ENCODE measurements at regions not wholly inside any gene's neighbourhood (a gene's known extent, or its start where the extent isn't known, plus 50 kb on each side); places are given as distances from the start of the nearest gene placed in this dataset.

- Histone ChIP-seq H3K4me3 (no peak overlapping the region), H3K36me3 (no peaks in the 10 kb centered on the region), H3K4me1 (no peaks in the 10 kb centered on the region), H3K9me3 (peaks cover 0 to 9% (median 0%) of the 10 kb centered on the region in 11 donors), H3K27ac (no peak overlapping the region), H3K27me3 (peaks cover 0 to under 1% (median 0%) of the 10 kb centered on the region in 7 donors)
- WGBS, 2 donors = 69 to 81% methylated on average over 4 of the region's 4 CpGs
- intact Hi-C loops (cut with DNase I) = no loop called here
- no peak for TF ChIP-seq CTCF (IDR thresholded peaks at IDR 0.05)
- ATAC-seq = no peak
- no peak for DNase-seq
These were observed 420.4 kb upstream of the ZMIZ1 start for GRCh38 chr10:78648256-78648860.

- H3K4me1 ChIP-seq = no peaks in the 10 kb centered on the region
- intact Hi-C loops (cut with DNase I) = no loop called here
- DNase-seq = no peak
- ATAC-seq = no peak
- no peak overlapping the region for H3K4me3 ChIP-seq
- H3K36me3 ChIP-seq = no peaks in the 10 kb centered on the region
- peaks cover 0 to 3% (median 0%) of the 10 kb centered on the region in 7 donors for H3K27me3 ChIP-seq
- WGBS, 2 donors = 86 to 87% methylated on average over 2 of the region's 2 CpGs
- H3K27ac ChIP-seq = no peak overlapping the region
- peaks cover 0 to 6% (median 0%) of the 10 kb centered on the region in 11 donors for H3K9me3 ChIP-seq
- TF ChIP-seq CTCF (IDR thresholded peaks at IDR 0.05) = no peak
These were observed 419.3 kb upstream of the ZMIZ1 start for GRCh38 chr10:78649429-78649828.

- ATAC-seq (no peak), DNase-seq (no peak)
- intact Hi-C loops (cut with DNase I) = loop anchor here in 5 of 10 donors (10.0 kb wide), 5 partner anchors 335 to 595 kb away; no protein-coding TSS in a partner anchor
- no peak for TF ChIP-seq CTCF (IDR thresholded peaks at IDR 0.05)
- Histone ChIP-seq H3K9me3 (no peaks in the 10 kb centered on the region), H3K27ac (no peak overlapping the region), H3K36me3 (no peaks in the 10 kb centered on the region), H3K27me3 (peaks cover 0 to 3% (median 0%) of the 10 kb centered on the region in 7 donors), H3K4me1 (no peaks in the 10 kb centered on the region), H3K4me3 (no peak overlapping the region)
These were observed 418.6 kb upstream of the ZMIZ1 start for GRCh38 chr10:78650122-78650521.

GRCh38 chr10:78651287-78651686 lies 417.5 kb upstream of the ZMIZ1 start:
- intact Hi-C loops (cut with DNase I) = loop anchor here in 5 of 10 donors (10.0 kb wide), 5 partner anchors 336 to 596 kb away; no protein-coding TSS in a partner anchor
- TF ChIP-seq CTCF (IDR thresholded peaks at IDR 0.05) = no peak
- H3K27me3 ChIP-seq = peaks cover 0 to 3% (median 0%) of the 10 kb centered on the region in 7 donors
- no peaks in the 10 kb centered on the region for H3K9me3 ChIP-seq
- no peak for ATAC-seq
- H3K4me1 ChIP-seq = no peaks in the 10 kb centered on the region
- H3K27ac ChIP-seq = no peak overlapping the region
- 72 to 77% methylated on average over 4 of the region's 4 CpGs for WGBS, 2 donors
- no peak overlapping the region for H3K4me3 ChIP-seq
- H3K36me3 ChIP-seq = no peaks in the 10 kb centered on the region
- DNase-seq = no peak
